ENCODE measurements at regions not wholly inside any gene's neighbourhood (a gene's known extent, or its start where the extent isn't known, plus 50 kb on each side); places are given as distances from the start of the nearest gene placed in this dataset.
"Not testable (repeated sequence)": the region's sequence is repeated elsewhere in the genome, so short reads cannot be mapped to it uniquely, and the experiment has no call there.

GRCh38 chr1:193437785-193438184 is 251.4 kb upstream of the B3GALT2 start:
- DNase-seq = no peak

- not testable (repeated sequence) for DNase-seq
Observed at GRCh38 chr1:193437333-193437732, 250.9 kb upstream of the B3GALT2 start.

- DNase-seq = no peak
Observed at GRCh38 chr1:193435781-193436180, 249.4 kb upstream of the B3GALT2 start.

- DNase-seq = no peak
Observed at GRCh38 chr1:193434319-193434718, 247.9 kb upstream of the B3GALT2 start.

GRCh38 chr1:193433599-193433998 is 247.2 kb upstream of the B3GALT2 start:
- no peak for DNase-seq

- DNase-seq = no peak
Observed at GRCh38 chr1:193432979-193433587, 246.7 kb upstream of the B3GALT2 start.

- no peak for DNase-seq
Observed at GRCh38 chr1:193431265-193431977, 245.0 kb upstream of the B3GALT2 start.

GRCh38 chr1:193427524-193427923 is 241.1 kb upstream of the B3GALT2 start:
- no peak for DNase-seq

- DNase-seq = no peak
Observed at GRCh38 chr1:193426061-193426460, 239.6 kb upstream of the B3GALT2 start.

- no peak for DNase-seq
Observed at GRCh38 chr1:193421487-193421886, 235.1 kb upstream of the B3GALT2 start.

GRCh38 chr1:193419295-193419694 is 232.9 kb upstream of the B3GALT2 start:
- no peak for DNase-seq

GRCh38 chr1:193418745-193419058 is 232.3 kb upstream of the B3GALT2 start:
- DNase-seq = no peak

GRCh38 chr1:193417945-193418744 is 231.7 kb upstream of the B3GALT2 start:
- DNase-seq = no peak

GRCh38 chr1:193417403-193417802 is 231.0 kb upstream of the B3GALT2 start:
- DNase-seq = no peak

- no peak for DNase-seq
Observed at GRCh38 chr1:193416226-193417024, 230.0 kb upstream of the B3GALT2 start.

- no peak for DNase-seq
Observed at GRCh38 chr1:193415256-193415655, 228.8 kb upstream of the B3GALT2 start.

- DNase-seq = no peak
Observed at GRCh38 chr1:193413376-193413775, 227.0 kb upstream of the B3GALT2 start.

GRCh38 chr1:193412748-193413147 is 226.3 kb upstream of the B3GALT2 start:
- no peak for DNase-seq

GRCh38 chr1:193411714-193412113 is 225.3 kb upstream of the B3GALT2 start:
- no peak for DNase-seq

GRCh38 chr1:193411215-193411614 is 224.8 kb upstream of the B3GALT2 start:
- no peak for DNase-seq

GRCh38 chr1:193408782-193409293 is 222.4 kb upstream of the B3GALT2 start:
- DNase-seq = no peak

GRCh38 chr1:193406901-193407300 is 220.5 kb upstream of the B3GALT2 start:
- DNase-seq = no peak

- no peak for DNase-seq
Observed at GRCh38 chr1:193404236-193404635, 217.8 kb upstream of the B3GALT2 start.
